Mammary epithelial cell (primary cell): ENCODE measurements at regions not wholly inside any gene's neighbourhood (a gene's known extent, or its start where the extent isn't known, plus 50 kb on each side); places are given as distances from the start of the nearest gene placed in this dataset.

Experiments
- EZH2 ChIP-seq: IDR thresholded peaks from 2 replicates; pipeline ENCODE4 v1.6.1; 2012; ENCODE audit warnings: low read length, inconsistent platforms, borderline replicate concordance
- TF ChIP-seq, protein P1 (sequence below), 2 donors: IDR thresholded peaks in 1 of 2; conservative IDR thresholded peaks in 1 of 2; 2 replicates each; pipeline ENCODE4 v1.5.1; 2011 to 2012; ENCODE audit warnings: inconsistent platforms in 2 of 2, low read length in 2 of 2, mild to moderate bottlenecking in 2 of 2, control low read depth in 1 of 2, low read depth in 1 of 2; ENCODE audit not compliant: insufficient read depth in 1 of 2; ENCODE audit errors: extremely low read depth in 1 of 2

DNA sequence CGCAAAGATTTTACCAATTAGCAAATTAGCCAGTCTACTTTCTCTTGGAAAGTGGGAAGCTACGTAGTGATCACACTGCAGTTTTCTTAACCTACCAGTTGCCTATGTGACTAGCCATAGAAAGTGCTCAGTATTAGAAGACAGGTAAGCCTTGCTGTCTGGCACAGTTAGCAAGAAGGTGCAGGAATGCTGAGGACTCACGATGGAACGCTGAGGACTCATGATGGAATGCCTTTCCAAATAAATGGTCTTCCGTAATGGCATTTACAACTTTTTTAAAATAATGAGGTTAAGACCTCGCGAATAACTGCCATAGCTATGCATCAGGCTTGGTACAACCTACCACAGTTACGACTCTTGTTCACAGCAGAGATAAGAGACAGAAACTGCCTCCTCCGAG, 1645.6 kb upstream of the MIR17HG start:
- TF ChIP-seq, protein P1, sequence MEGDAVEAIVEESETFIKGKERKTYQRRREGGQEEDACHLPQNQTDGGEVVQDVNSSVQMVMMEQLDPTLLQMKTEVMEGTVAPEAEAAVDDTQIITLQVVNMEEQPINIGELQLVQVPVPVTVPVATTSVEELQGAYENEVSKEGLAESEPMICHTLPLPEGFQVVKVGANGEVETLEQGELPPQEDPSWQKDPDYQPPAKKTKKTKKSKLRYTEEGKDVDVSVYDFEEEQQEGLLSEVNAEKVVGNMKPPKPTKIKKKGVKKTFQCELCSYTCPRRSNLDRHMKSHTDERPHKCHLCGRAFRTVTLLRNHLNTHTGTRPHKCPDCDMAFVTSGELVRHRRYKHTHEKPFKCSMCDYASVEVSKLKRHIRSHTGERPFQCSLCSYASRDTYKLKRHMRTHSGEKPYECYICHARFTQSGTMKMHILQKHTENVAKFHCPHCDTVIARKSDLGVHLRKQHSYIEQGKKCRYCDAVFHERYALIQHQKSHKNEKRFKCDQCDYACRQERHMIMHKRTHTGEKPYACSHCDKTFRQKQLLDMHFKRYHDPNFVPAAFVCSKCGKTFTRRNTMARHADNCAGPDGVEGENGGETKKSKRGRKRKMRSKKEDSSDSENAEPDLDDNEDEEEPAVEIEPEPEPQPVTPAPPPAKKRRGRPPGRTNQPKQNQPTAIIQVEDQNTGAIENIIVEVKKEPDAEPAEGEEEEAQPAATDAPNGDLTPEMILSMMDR (conservative IDR thresholded peaks at IDR 0.05 in 1 of 2, IDR thresholded peaks at IDR 0.05 in 1 of 2; ENCODE audit: extremely low read depth in 1 of 2, insufficient read depth in 1 of 2, low read depth in 1 of 2, low read length in 2 of 2): no peak
- TF ChIP-seq EZH2: no peak
